Effector memory CD4-positive, alpha-beta T cell (primary cell): ENCODE measurements at regions not wholly inside any gene's neighbourhood (a gene's known extent, or its start where the extent isn't known, plus 50 kb on each side); places are given as distances from the start of the nearest gene placed in this dataset.
"Not testable (repeated sequence)": the region's sequence is repeated elsewhere in the genome, so short reads cannot be mapped to it uniquely, and the experiment has no call there.

Source experiments
- DNase-seq, 3 donors: peaks; one replicate each; pipeline ENCODE4 v3.0.0-alpha.2; 2020
- H3K27ac ChIP-seq: 2 replicates; pipeline ENCODE4 v1.7.0; 2013; ENCODE audit warnings: mild to moderate bottlenecking, low read length, moderate library complexity; ENCODE audit not compliant: insufficient read depth, poor library complexity, severe bottlenecking
- H3K27me3 ChIP-seq: replicated peaks from 2 replicates; pipeline ENCODE4 v1.7.0; 2013; ENCODE audit warnings: mild to moderate bottlenecking, low read length; ENCODE audit not compliant: insufficient read depth, control insufficient read depth, poor library complexity, severe bottlenecking
- H3K36me3 ChIP-seq: 2 replicates; pipeline ENCODE4 v1.7.0; 2013; ENCODE audit warnings: mild to moderate bottlenecking, low read length, moderate library complexity; ENCODE audit not compliant: control insufficient read depth, insufficient read depth
- H3K4me1 ChIP-seq: 2 replicates; pipeline ENCODE4 v1.7.0; 2013; ENCODE audit warnings: low read length, mild to moderate bottlenecking; ENCODE audit not compliant: control insufficient read depth, insufficient read depth, poor library complexity, severe bottlenecking
- H3K4me3 ChIP-seq: 2 replicates; pipeline ENCODE4 v1.7.0; 2013; ENCODE audit warnings: low read length, low read depth, mild to moderate bottlenecking; ENCODE audit not compliant: insufficient read depth, poor library complexity, severe bottlenecking
- H3K9me3 ChIP-seq: 2 replicates; pipeline ENCODE4 v1.7.0; 2013; ENCODE audit warnings: mild to moderate bottlenecking, low read length, moderate library complexity; ENCODE audit not compliant: control insufficient read depth

GRCh38 chr14:55855751-55856150, 262.5 kb upstream of the PELI2 start:
- Histone ChIP-seq H3K27ac (no peak overlapping the region), H3K9me3 (no peaks in the 10 kb centered on the region), H3K4me3 (no peak overlapping the region), H3K4me1 (no peaks in the 10 kb centered on the region), H3K27me3 (no peaks in the 10 kb centered on the region), H3K36me3 (no peaks in the 10 kb centered on the region)
- DNase-seq: no peak

GRCh38 chr14:55858604-55859003, 259.6 kb upstream of the PELI2 start:
- H3K4me1 ChIP-seq: no peaks in the 10 kb centered on the region
- H3K27ac ChIP-seq: no peak overlapping the region
- H3K36me3 ChIP-seq: no peaks in the 10 kb centered on the region
- H3K27me3 ChIP-seq: no peaks in the 10 kb centered on the region
- no peak for DNase-seq
- H3K9me3 ChIP-seq: no peaks in the 10 kb centered on the region
- no peak overlapping the region for H3K4me3 ChIP-seq

GRCh38 chr14:55861561-55861960, 256.6 kb upstream of the PELI2 start:
- not testable (repeated sequence) for H3K4me1 ChIP-seq, H3K27me3 ChIP-seq, H3K9me3 ChIP-seq, H3K36me3 ChIP-seq, DNase-seq, H3K4me3 ChIP-seq, H3K27ac ChIP-seq

- H3K36me3 ChIP-seq: no peaks in the 10 kb centered on the region
- H3K4me3 ChIP-seq: no peak overlapping the region
- no peak overlapping the region for H3K27ac ChIP-seq
- H3K4me1 ChIP-seq: no peaks in the 10 kb centered on the region
- no peaks in the 10 kb centered on the region for H3K9me3 ChIP-seq
- no peaks in the 10 kb centered on the region for H3K27me3 ChIP-seq
- no peak for DNase-seq
Measured at GRCh38 chr14:55864890-55865655, 253.1 kb upstream of the PELI2 start.

- DNase-seq: no peak
- Histone ChIP-seq H3K9me3 (no peaks in the 10 kb centered on the region), H3K4me3 (no peak overlapping the region), H3K4me1 (no peaks in the 10 kb centered on the region), H3K27me3 (no peaks in the 10 kb centered on the region), H3K36me3 (no peaks in the 10 kb centered on the region), H3K27ac (no peak overlapping the region)
Measured at GRCh38 chr14:55867311-55867710, 250.9 kb upstream of the PELI2 start.

GRCh38 chr14:55867719-55868118, 250.5 kb upstream of the PELI2 start:
- Histone ChIP-seq H3K4me3 (no peak overlapping the region), H3K4me1 (no peaks in the 10 kb centered on the region), H3K36me3 (no peaks in the 10 kb centered on the region), H3K27me3 (no peaks in the 10 kb centered on the region), H3K27ac (no peak overlapping the region), H3K9me3 (no peaks in the 10 kb centered on the region)
- no peak for DNase-seq

GRCh38 chr14:55869397-55870049, 248.7 kb upstream of the PELI2 start:
- Histone ChIP-seq H3K27me3 (no peaks in the 10 kb centered on the region), H3K4me1 (no peaks in the 10 kb centered on the region), H3K4me3 (no peak overlapping the region), H3K27ac (no peak overlapping the region), H3K9me3 (no peaks in the 10 kb centered on the region), H3K36me3 (no peaks in the 10 kb centered on the region)
- DNase-seq: no peak

- Histone ChIP-seq H3K27me3 (no peaks in the 10 kb centered on the region), H3K36me3 (no peaks in the 10 kb centered on the region), H3K4me3 (no peak overlapping the region), H3K4me1 (no peaks in the 10 kb centered on the region), H3K27ac (no peak overlapping the region), H3K9me3 (no peaks in the 10 kb centered on the region)
- no peak for DNase-seq
Measured at GRCh38 chr14:55873169-55873568, 245.0 kb upstream of the PELI2 start.

- Histone ChIP-seq H3K4me3 (no peak overlapping the region), H3K27me3 (no peaks in the 10 kb centered on the region), H3K4me1 (no peaks in the 10 kb centered on the region), H3K27ac (no peak overlapping the region), H3K9me3 (no peaks in the 10 kb centered on the region), H3K36me3 (no peaks in the 10 kb centered on the region)
- DNase-seq: no peak
Measured at GRCh38 chr14:55874785-55875184, 243.4 kb upstream of the PELI2 start.

- no peak for DNase-seq
- Histone ChIP-seq H3K4me3 (no peak overlapping the region), H3K27me3 (no peaks in the 10 kb centered on the region), H3K4me1 (no peaks in the 10 kb centered on the region), H3K27ac (no peak overlapping the region), H3K9me3 (no peaks in the 10 kb centered on the region), H3K36me3 (no peaks in the 10 kb centered on the region)
Measured at GRCh38 chr14:55877942-55878341, 240.3 kb upstream of the PELI2 start.
